WTC11 (cell line): ENCODE measurements at regions not wholly inside any gene's neighbourhood (a gene's known extent, or its start where the extent isn't known, plus 50 kb on each side); places are given as distances from the start of the nearest gene placed in this dataset.

ENCODE experiments used
- ATAC-seq: fragments of 200-7000 bp; cut with Tn5 transposase; 2 replicates; pipeline ENCODE4 v1.10.0; 2021; ENCODE audit warnings: mild to moderate bottlenecking, moderate library complexity
- CTCF ChIA-PET: fragments of 300-600 bp; sonication (Branson Sonifier 250); formaldehyde crosslinking; loops from one replicate; lab custom pipeline; 2021; ENCODE audit warnings: antibody characterized with exemption; lab: Charles Lee
- POLR2A ChIA-PET: fragments of 350-600 bp; sonication (Branson Sonifier 250); formaldehyde crosslinking; loops from one replicate; lab custom pipeline; 2021; ENCODE audit warnings: antibody characterized with exemption; lab: Charles Lee
- DNase-seq: peaks from one replicate; pipeline ENCODE4 v3.0.0; 2021; ENCODE audit warnings: low spot score
- H3K27ac Mint-ChIP-seq: 2 replicates; pipeline ENCODE4 v1.8.0; 2021; ENCODE audit warnings: mixed read lengths
- H3K27me3 Mint-ChIP-seq: 2 replicates; pipeline ENCODE4 v1.8.0; 2021; ENCODE audit warnings: low read depth, mild to moderate bottlenecking, moderate library complexity, mixed read lengths
- H3K36me3 Mint-ChIP-seq: 2 replicates; pipeline ENCODE4 v1.8.0; 2021; ENCODE audit warnings: mixed read lengths
- H3K4me1 Mint-ChIP-seq: 2 replicates; pipeline ENCODE4 v1.8.0; 2022; ENCODE audit warnings: mixed read lengths
- H3K4me3 Mint-ChIP-seq: 2 replicates; pipeline ENCODE4 v1.8.0; 2021; ENCODE audit warnings: mild to moderate bottlenecking, moderate library complexity, mixed read lengths
- H3K9me3 Mint-ChIP-seq: 2 replicates; pipeline ENCODE4 v1.8.0; 2021; ENCODE audit warnings: mixed read lengths
- CREM ChIP-seq: sonication (generic); formaldehyde crosslinking; IDR thresholded peaks from 2 replicates; pipeline ENCODE4 v1.8.1; 2022; ENCODE audit warnings: mild to moderate bottlenecking, missing genetic modification reagents, moderate library complexity
- ETV6 ChIP-seq: sonication (generic); formaldehyde crosslinking; IDR thresholded peaks from 2 replicates; pipeline ENCODE4 v1.8.1; 2022; ENCODE audit warnings: mild to moderate bottlenecking, missing genetic modification reagents
- FOXJ3 ChIP-seq: sonication (generic); formaldehyde crosslinking; IDR thresholded peaks from 2 replicates; pipeline ENCODE4 v1.9.0; 2021; ENCODE audit warnings: missing genetic modification reagents, mild to moderate bottlenecking, borderline replicate concordance
- FOXP1 ChIP-seq: sonication (generic); formaldehyde crosslinking; IDR thresholded peaks from 2 replicates; pipeline ENCODE4 v1.8.0; 2022; ENCODE audit warnings: missing genetic modification reagents, mild to moderate bottlenecking, moderate library complexity, borderline replicate concordance
- NR3C1 ChIP-seq: sonication (generic); formaldehyde crosslinking; conservative IDR thresholded peaks from 2 replicates; pipeline ENCODE4 v1.8.1; 2023; ENCODE audit warnings: low read depth, mild to moderate bottlenecking, missing genetic modification reagents
- OVOL2 ChIP-seq: fragments of 250-450 bp; sonication (Bioruptor Pico); IDR thresholded peaks from 2 replicates; pipeline ENCODE4 v1.9.0; 2021; ENCODE audit warnings: mild to moderate bottlenecking, borderline replicate concordance
- RORB ChIP-seq: fragments of 250-450 bp; sonication (Bioruptor Pico); IDR thresholded peaks from 2 replicates; pipeline ENCODE4 v1.9.0; 2021; ENCODE audit warnings: mild to moderate bottlenecking
- SMAD3 ChIP-seq: sonication (generic); formaldehyde crosslinking; IDR thresholded peaks from 2 replicates; pipeline ENCODE4 v1.8.0; 2022; ENCODE audit warnings: missing genetic modification reagents, mild to moderate bottlenecking, borderline replicate concordance
- SP1 ChIP-seq: sonication (generic); formaldehyde crosslinking; conservative IDR thresholded peaks from 2 replicates; pipeline ENCODE4 v1.8.1; 2022; ENCODE audit warnings: missing genetic modification reagents
- TEAD4 ChIP-seq: sonication (generic); formaldehyde crosslinking; IDR thresholded peaks from 2 replicates; pipeline ENCODE4 v1.8.0; 2022; ENCODE audit warnings: mild to moderate bottlenecking, missing genetic modification reagents
- ZBTB21 ChIP-seq: sonication (generic); formaldehyde crosslinking; IDR thresholded peaks from 2 replicates; pipeline ENCODE4 v1.8.1; 2023; ENCODE audit warnings: mild to moderate bottlenecking, missing genetic modification reagents, borderline replicate concordance
- ZNF232 ChIP-seq: sonication (generic); formaldehyde crosslinking; IDR thresholded peaks from 2 replicates; pipeline ENCODE4 v1.8.0; 2022; ENCODE audit warnings: mild to moderate bottlenecking, missing genetic modification reagents
- ZNF671 ChIP-seq: fragments of 250-450 bp; sonication (Bioruptor Pico); IDR thresholded peaks from 2 replicates; pipeline ENCODE4 v1.8.0; 2021; ENCODE audit warnings: mild to moderate bottlenecking
- TF ChIP-seq, protein P1 (sequence below): sonication (generic); formaldehyde crosslinking; IDR thresholded peaks from 2 replicates; pipeline ENCODE4 v1.8.1; 2023; ENCODE audit warnings: mild to moderate bottlenecking, missing genetic modification reagents
- TF ChIP-seq, protein P2 (sequence below): sonication (generic); formaldehyde crosslinking; IDR thresholded peaks from 2 replicates; pipeline ENCODE4 v1.8.1; 2023; ENCODE audit warnings: mild to moderate bottlenecking, missing genetic modification reagents, moderate library complexity
- TF ChIP-seq, protein P3 (sequence below): sonication (generic); formaldehyde crosslinking; IDR thresholded peaks from 2 replicates; pipeline ENCODE4 v1.8.0; 2022; ENCODE audit warnings: mild to moderate bottlenecking, missing genetic modification reagents
- TF ChIP-seq, protein P4 (sequence below): sonication (generic); formaldehyde crosslinking; IDR thresholded peaks from 2 replicates; pipeline ENCODE4 v1.8.0; 2023; ENCODE audit warnings: mild to moderate bottlenecking, missing genetic modification reagents
- TF ChIP-seq, protein P5 (sequence below): fragments of 250-450 bp; sonication (Bioruptor Pico); IDR thresholded peaks from 2 replicates; pipeline ENCODE4 v1.9.0; 2021; ENCODE audit warnings: mild to moderate bottlenecking
- TF ChIP-seq, protein P6 (sequence below): sonication (generic); formaldehyde crosslinking; conservative IDR thresholded peaks from 2 replicates; pipeline ENCODE4 v1.8.1; 2023; ENCODE audit warnings: mild to moderate bottlenecking, low read depth, missing genetic modification reagents, moderate library complexity
- TF ChIP-seq, protein P7 (sequence below): sonication (generic); formaldehyde crosslinking; IDR thresholded peaks from 2 replicates; pipeline ENCODE4 v1.8.1; 2022; ENCODE audit warnings: mild to moderate bottlenecking, missing genetic modification reagents, moderate library complexity, borderline replicate concordance
- TF ChIP-seq, protein P8 (sequence below): fragments of 250-450 bp; sonication (Bioruptor Pico); IDR thresholded peaks from 2 replicates; pipeline ENCODE4 v1.9.0; 2021; ENCODE audit warnings: mild to moderate bottlenecking
- TF ChIP-seq, protein P9 (sequence below): sonication (generic); formaldehyde crosslinking; IDR thresholded peaks from 2 replicates; pipeline ENCODE4 v1.8.0; 2023; ENCODE audit warnings: missing genetic modification reagents

DNA sequence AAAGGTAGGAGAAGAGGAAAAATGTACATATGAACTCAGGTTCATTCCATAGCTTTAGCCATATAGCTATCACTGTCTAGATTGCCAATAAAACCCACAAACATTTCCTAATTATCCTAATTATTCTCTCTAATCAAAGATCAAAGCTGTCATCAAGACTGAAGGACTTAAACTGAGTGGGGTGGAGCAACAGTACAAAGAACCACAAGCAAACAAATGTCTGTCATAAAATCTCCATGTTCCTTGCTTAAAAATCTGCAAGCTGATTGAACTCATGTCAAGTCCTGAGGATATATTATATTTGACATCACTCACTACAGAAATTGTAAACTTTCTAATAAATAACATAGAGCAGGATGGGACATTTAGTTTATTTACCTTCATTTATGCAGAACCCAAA, 315.9 kb downstream of the SNX13 start:
- Mint-ChIP-seq H3K27ac (no peak overlapping the region), H3K4me1 (peaks cover 14% of the 10 kb centered on the region), H3K9me3 (peaks cover 6% of the 10 kb centered on the region; the same call in 1 of the 2 replicates), H3K4me3 (no peak overlapping the region), H3K27me3 (no peaks in the 10 kb centered on the region; the same call in 1 of the 2 replicates), H3K36me3 (no peaks in the 10 kb centered on the region)
- CTCF ChIA-PET = no interaction called here
- POLR2A ChIA-PET = no interaction called here
- ATAC-seq = no peak
- TF ChIP-seq, protein P1, sequence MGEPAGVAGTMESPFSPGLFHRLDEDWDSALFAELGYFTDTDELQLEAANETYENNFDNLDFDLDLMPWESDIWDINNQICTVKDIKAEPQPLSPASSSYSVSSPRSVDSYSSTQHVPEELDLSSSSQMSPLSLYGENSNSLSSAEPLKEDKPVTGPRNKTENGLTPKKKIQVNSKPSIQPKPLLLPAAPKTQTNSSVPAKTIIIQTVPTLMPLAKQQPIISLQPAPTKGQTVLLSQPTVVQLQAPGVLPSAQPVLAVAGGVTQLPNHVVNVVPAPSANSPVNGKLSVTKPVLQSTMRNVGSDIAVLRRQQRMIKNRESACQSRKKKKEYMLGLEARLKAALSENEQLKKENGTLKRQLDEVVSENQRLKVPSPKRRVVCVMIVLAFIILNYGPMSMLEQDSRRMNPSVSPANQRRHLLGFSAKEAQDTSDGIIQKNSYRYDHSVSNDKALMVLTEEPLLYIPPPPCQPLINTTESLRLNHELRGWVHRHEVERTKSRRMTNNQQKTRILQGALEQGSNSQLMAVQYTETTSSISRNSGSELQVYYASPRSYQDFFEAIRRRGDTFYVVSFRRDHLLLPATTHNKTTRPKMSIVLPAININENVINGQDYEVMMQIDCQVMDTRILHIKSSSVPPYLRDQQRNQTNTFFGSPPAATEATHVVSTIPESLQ (CRISPR knock-in tag) = no peak
- TF ChIP-seq, protein P2, sequence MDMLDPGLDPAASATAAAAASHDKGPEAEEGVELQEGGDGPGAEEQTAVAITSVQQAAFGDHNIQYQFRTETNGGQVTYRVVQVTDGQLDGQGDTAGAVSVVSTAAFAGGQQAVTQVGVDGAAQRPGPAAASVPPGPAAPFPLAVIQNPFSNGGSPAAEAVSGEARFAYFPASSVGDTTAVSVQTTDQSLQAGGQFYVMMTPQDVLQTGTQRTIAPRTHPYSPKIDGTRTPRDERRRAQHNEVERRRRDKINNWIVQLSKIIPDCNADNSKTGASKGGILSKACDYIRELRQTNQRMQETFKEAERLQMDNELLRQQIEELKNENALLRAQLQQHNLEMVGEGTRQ (CRISPR knock-in tag) = no peak
- TF ChIP-seq ZBTB21 = no peak
- TF ChIP-seq, protein P3, sequence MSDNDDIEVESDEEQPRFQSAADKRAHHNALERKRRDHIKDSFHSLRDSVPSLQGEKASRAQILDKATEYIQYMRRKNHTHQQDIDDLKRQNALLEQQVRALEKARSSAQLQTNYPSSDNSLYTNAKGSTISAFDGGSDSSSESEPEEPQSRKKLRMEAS (CRISPR knock-in tag) = no peak
- TF ChIP-seq, protein P4, sequence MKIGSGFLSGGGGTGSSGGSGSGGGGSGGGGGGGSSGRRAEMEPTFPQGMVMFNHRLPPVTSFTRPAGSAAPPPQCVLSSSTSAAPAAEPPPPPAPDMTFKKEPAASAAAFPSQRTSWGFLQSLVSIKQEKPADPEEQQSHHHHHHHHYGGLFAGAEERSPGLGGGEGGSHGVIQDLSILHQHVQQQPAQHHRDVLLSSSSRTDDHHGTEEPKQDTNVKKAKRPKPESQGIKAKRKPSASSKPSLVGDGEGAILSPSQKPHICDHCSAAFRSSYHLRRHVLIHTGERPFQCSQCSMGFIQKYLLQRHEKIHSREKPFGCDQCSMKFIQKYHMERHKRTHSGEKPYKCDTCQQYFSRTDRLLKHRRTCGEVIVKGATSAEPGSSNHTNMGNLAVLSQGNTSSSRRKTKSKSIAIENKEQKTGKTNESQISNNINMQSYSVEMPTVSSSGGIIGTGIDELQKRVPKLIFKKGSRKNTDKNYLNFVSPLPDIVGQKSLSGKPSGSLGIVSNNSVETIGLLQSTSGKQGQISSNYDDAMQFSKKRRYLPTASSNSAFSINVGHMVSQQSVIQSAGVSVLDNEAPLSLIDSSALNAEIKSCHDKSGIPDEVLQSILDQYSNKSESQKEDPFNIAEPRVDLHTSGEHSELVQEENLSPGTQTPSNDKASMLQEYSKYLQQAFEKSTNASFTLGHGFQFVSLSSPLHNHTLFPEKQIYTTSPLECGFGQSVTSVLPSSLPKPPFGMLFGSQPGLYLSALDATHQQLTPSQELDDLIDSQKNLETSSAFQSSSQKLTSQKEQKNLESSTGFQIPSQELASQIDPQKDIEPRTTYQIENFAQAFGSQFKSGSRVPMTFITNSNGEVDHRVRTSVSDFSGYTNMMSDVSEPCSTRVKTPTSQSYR (CRISPR knock-in tag) = no peak
- TF ChIP-seq, protein P5, sequence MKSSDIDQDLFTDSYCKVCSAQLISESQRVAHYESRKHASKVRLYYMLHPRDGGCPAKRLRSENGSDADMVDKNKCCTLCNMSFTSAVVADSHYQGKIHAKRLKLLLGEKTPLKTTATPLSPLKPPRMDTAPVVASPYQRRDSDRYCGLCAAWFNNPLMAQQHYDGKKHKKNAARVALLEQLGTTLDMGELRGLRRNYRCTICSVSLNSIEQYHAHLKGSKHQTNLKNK (CRISPR knock-in tag) = no peak
- no peak for DNase-seq

DNA sequence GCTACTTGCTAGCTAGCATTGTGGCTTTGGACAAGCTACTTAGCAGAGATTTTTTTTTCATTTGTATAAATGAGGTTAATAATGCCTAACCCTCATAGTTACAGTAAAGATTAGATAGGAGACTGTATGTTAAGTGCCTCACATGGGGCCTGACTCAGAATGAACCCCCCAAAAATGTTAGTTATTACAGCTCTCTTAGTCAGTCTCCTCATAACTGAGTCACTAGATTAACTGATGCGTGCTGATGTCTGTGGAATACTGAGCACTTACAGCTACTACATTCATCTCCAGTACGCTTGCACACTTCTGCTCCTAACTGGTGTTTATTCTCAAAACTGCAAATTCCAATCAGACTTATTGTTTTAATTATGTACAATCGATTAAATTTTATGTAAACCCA, 315.3 kb downstream of the SNX13 start:
- no peak overlapping the region for H3K27ac Mint-ChIP-seq
- no peak for ATAC-seq
- TF ChIP-seq SP1 (CRISPR knock-in tag) = no peak
- no peak for TF ChIP-seq SMAD3 (CRISPR knock-in tag)
- no peak for TF ChIP-seq CREM (CRISPR knock-in tag)
- no peak for TF ChIP-seq OVOL2 (CRISPR knock-in tag)
- TF ChIP-seq, protein P6, sequence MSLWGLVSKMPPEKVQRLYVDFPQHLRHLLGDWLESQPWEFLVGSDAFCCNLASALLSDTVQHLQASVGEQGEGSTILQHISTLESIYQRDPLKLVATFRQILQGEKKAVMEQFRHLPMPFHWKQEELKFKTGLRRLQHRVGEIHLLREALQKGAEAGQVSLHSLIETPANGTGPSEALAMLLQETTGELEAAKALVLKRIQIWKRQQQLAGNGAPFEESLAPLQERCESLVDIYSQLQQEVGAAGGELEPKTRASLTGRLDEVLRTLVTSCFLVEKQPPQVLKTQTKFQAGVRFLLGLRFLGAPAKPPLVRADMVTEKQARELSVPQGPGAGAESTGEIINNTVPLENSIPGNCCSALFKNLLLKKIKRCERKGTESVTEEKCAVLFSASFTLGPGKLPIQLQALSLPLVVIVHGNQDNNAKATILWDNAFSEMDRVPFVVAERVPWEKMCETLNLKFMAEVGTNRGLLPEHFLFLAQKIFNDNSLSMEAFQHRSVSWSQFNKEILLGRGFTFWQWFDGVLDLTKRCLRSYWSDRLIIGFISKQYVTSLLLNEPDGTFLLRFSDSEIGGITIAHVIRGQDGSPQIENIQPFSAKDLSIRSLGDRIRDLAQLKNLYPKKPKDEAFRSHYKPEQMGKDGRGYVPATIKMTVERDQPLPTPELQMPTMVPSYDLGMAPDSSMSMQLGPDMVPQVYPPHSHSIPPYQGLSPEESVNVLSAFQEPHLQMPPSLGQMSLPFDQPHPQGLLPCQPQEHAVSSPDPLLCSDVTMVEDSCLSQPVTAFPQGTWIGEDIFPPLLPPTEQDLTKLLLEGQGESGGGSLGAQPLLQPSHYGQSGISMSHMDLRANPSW (CRISPR knock-in tag) = no peak
- TF ChIP-seq, protein P7, sequence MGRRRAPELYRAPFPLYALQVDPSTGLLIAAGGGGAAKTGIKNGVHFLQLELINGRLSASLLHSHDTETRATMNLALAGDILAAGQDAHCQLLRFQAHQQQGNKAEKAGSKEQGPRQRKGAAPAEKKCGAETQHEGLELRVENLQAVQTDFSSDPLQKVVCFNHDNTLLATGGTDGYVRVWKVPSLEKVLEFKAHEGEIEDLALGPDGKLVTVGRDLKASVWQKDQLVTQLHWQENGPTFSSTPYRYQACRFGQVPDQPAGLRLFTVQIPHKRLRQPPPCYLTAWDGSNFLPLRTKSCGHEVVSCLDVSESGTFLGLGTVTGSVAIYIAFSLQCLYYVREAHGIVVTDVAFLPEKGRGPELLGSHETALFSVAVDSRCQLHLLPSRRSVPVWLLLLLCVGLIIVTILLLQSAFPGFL (CRISPR knock-in tag) = no peak
- TF ChIP-seq ZNF671 = no peak
- TF ChIP-seq ETV6 (CRISPR knock-in tag) = no peak
- TF ChIP-seq ZNF232 (CRISPR knock-in tag) = no peak
- TF ChIP-seq RORB = no peak
- TF ChIP-seq, protein P8, sequence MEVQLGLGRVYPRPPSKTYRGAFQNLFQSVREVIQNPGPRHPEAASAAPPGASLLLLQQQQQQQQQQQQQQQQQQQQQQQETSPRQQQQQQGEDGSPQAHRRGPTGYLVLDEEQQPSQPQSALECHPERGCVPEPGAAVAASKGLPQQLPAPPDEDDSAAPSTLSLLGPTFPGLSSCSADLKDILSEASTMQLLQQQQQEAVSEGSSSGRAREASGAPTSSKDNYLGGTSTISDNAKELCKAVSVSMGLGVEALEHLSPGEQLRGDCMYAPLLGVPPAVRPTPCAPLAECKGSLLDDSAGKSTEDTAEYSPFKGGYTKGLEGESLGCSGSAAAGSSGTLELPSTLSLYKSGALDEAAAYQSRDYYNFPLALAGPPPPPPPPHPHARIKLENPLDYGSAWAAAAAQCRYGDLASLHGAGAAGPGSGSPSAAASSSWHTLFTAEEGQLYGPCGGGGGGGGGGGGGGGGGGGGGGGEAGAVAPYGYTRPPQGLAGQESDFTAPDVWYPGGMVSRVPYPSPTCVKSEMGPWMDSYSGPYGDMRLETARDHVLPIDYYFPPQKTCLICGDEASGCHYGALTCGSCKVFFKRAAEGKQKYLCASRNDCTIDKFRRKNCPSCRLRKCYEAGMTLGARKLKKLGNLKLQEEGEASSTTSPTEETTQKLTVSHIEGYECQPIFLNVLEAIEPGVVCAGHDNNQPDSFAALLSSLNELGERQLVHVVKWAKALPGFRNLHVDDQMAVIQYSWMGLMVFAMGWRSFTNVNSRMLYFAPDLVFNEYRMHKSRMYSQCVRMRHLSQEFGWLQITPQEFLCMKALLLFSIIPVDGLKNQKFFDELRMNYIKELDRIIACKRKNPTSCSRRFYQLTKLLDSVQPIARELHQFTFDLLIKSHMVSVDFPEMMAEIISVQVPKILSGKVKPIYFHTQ (CRISPR knock-in tag) = no peak
- TF ChIP-seq NR3C1 = no peak
- TF ChIP-seq FOXJ3 = no peak
- no peak for TF ChIP-seq FOXP1 (CRISPR knock-in tag)
- no peak for TF ChIP-seq TEAD4
- TF ChIP-seq, protein P9, sequence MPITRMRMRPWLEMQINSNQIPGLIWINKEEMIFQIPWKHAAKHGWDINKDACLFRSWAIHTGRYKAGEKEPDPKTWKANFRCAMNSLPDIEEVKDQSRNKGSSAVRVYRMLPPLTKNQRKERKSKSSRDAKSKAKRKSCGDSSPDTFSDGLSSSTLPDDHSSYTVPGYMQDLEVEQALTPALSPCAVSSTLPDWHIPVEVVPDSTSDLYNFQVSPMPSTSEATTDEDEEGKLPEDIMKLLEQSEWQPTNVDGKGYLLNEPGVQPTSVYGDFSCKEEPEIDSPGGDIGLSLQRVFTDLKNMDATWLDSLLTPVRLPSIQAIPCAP = no peak

More for the DNA sequence above, 315.3 kb downstream of the SNX13 start:
- H3K9me3 Mint-ChIP-seq = peaks cover 6% of the 10 kb centered on the region; the same call in 1 of the 2 replicates
- peaks cover 14% of the 10 kb centered on the region for H3K4me1 Mint-ChIP-seq
- H3K36me3 Mint-ChIP-seq = no peaks in the 10 kb centered on the region
- DNase-seq = no peak
- H3K4me3 Mint-ChIP-seq = no peak overlapping the region
- H3K27me3 Mint-ChIP-seq = no peaks in the 10 kb centered on the region; the same call in 1 of the 2 replicates
- CTCF ChIA-PET = no interaction called here
- POLR2A ChIA-PET = no interaction called here
